ENCODE measurements at regions not wholly inside any gene's neighbourhood (a gene's known extent, or its start where the extent isn't known, plus 50 kb on each side); places are given as distances from the start of the nearest gene placed in this dataset.
A peak's percentile ranks its signal among the peaks of the same experiment; 100 is the strongest.
"Not testable (repeated sequence)": the region's sequence is repeated elsewhere in the genome, so short reads cannot be mapped to it uniquely, and the experiment has no call there.

- Histone ChIP-seq H3K9me3 (no peaks in the 10 kb centered on the region), H3K4me1 (no peaks in the 10 kb centered on the region)
- no peak for TF ChIP-seq CTCF (IDR thresholded peaks at IDR 0.05)
- TF ChIP-seq POLR2AphosphoS5 (IDR thresholded peaks at IDR 0.05; ENCODE audit: insufficient read depth in 1 of 2, low read depth in 1 of 2): no peak
- TF ChIP-seq POLR2A (IDR thresholded peaks at IDR 0.05): no peak
Measured at GRCh38 chr14:92248696-92249095, 74.3 kb upstream of the SLC24A4 start.

GRCh38 chr14:92250366-92250765 is 72.6 kb upstream of the SLC24A4 start:
- H3K27me3 ChIP-seq; H3K9me3 ChIP-seq; H3K4me3 ChIP-seq; H3K36me3 ChIP-seq; H3K27ac ChIP-seq; H3K4me1 ChIP-seq; intact Hi-C loops (cut with DNase I); DNase-seq (ENCODE audit: extremely low spot score in 2 of 2): not testable (repeated sequence)

More at GRCh38 chr14:92248696-92249095, 74.3 kb upstream of the SLC24A4 start:
- intact Hi-C loops (cut with DNase I): no loop called here
- H3K4me3 ChIP-seq: no peak overlapping the region
- no peak overlapping the region for H3K27ac ChIP-seq
- no peaks in the 10 kb centered on the region for H3K36me3 ChIP-seq
- no peaks in the 10 kb centered on the region for H3K27me3 ChIP-seq
- DNase-seq (ENCODE audit: extremely low spot score in 2 of 2): no peak

- TF ChIP-seq CTCF (IDR thresholded peaks at IDR 0.05) (no peak), POLR2A (IDR thresholded peaks at IDR 0.05) (no peak), POLR2AphosphoS5 (IDR thresholded peaks at IDR 0.05; ENCODE audit: insufficient read depth in 1 of 2, low read depth in 1 of 2) (no peak)
- H3K9me3 ChIP-seq: no peaks in the 10 kb centered on the region
- peaks cover 7% of the 10 kb centered on the region for H3K4me1 ChIP-seq
- H3K4me3 ChIP-seq: no peak overlapping the region
- no peak overlapping the region for H3K27ac ChIP-seq
- intact Hi-C loops (cut with DNase I): no loop called here
- H3K36me3 ChIP-seq: no peaks in the 10 kb centered on the region
- no peak for DNase-seq (ENCODE audit: extremely low spot score in 2 of 2)
- H3K27me3 ChIP-seq: no peaks in the 10 kb centered on the region
Measured at GRCh38 chr14:92252323-92252722, 70.6 kb upstream of the SLC24A4 start.

GRCh38 chr14:92253381-92253894 is 69.5 kb upstream of the SLC24A4 start:
- Histone ChIP-seq H3K27me3 (no peaks in the 10 kb centered on the region), H3K27ac (no peak overlapping the region), H3K9me3 (no peaks in the 10 kb centered on the region), H3K4me1 (peaks cover 7% of the 10 kb centered on the region), H3K4me3 (no peak overlapping the region), H3K36me3 (no peaks in the 10 kb centered on the region)
- TF ChIP-seq POLR2A (IDR thresholded peaks at IDR 0.05) (no peak), POLR2AphosphoS5 (IDR thresholded peaks at IDR 0.05; ENCODE audit: insufficient read depth in 1 of 2, low read depth in 1 of 2) (no peak), CTCF (IDR thresholded peaks at IDR 0.05) (no peak)
- DNase-seq (ENCODE audit: extremely low spot score in 2 of 2): no peak
- intact Hi-C loops (cut with DNase I): no loop called here

GRCh38 chr14:92254786-92255185 is 68.2 kb upstream of the SLC24A4 start:
- Histone ChIP-seq H3K4me1 (peaks cover 7% of the 10 kb centered on the region), H3K36me3 (no peaks in the 10 kb centered on the region), H3K9me3 (no peaks in the 10 kb centered on the region), H3K27me3 (no peaks in the 10 kb centered on the region), H3K4me3 (peak overlapping the region in 1 of 2 donors; percentile 30), H3K27ac (no peak overlapping the region)
- DNase-seq (ENCODE audit: extremely low spot score in 2 of 2): no peak
- intact Hi-C loops (cut with DNase I): no loop called here
- TF ChIP-seq CTCF (IDR thresholded peaks at IDR 0.05) (no peak), POLR2A (IDR thresholded peaks at IDR 0.05) (no peak), POLR2AphosphoS5 (IDR thresholded peaks at IDR 0.05; ENCODE audit: insufficient read depth in 1 of 2, low read depth in 1 of 2) (peak in 1 of 2 donors; percentile 49)
